BE2C (cell line): ENCODE measurements at regions not wholly inside any gene's neighbourhood (a gene's known extent, or its start where the extent isn't known, plus 50 kb on each side); places are given as distances from the start of the nearest gene placed in this dataset.

ENCODE experiments used
- DNase-seq: peaks from one replicate; pipeline ENCODE4 v3.0.0-alpha.2; 2020
- H3K27me3 ChIP-seq: fragments of 250-450 bp; sonication (Bioruptor Pico); 2 replicates; pipeline ENCODE4 v1.5.1; 2020; ENCODE audit warnings: mild to moderate bottlenecking
- H3K36me3 ChIP-seq: fragments of 250-450 bp; sonication (Bioruptor Pico); 2 replicates; pipeline ENCODE4 v1.5.1; 2020; ENCODE audit warnings: mild to moderate bottlenecking
- H3K4me1 ChIP-seq: fragments of 250-450 bp; sonication (Bioruptor Pico); 2 replicates; pipeline ENCODE4 v1.5.1; 2020
- H3K4me3 ChIP-seq: 2 replicates; pipeline ENCODE4 v1.5.1; 2011; ENCODE audit warnings: low read depth, low read length
- H3K9me3 ChIP-seq: fragments of 250-450 bp; sonication (Bioruptor Pico); 2 replicates; pipeline ENCODE4 v1.5.1; 2020
- CTCF ChIP-seq: IDR thresholded peaks from 2 replicates; pipeline ENCODE4 v1.5.1; 2012; ENCODE audit warnings: mild to moderate bottlenecking, low read depth, low read length

- TF ChIP-seq CTCF, result no peak
- Histone ChIP-seq H3K4me3 (no peak overlapping the region), H3K9me3 (no peaks in the 10 kb centered on the region), H3K36me3 (no peaks in the 10 kb centered on the region), H3K4me1 (no peaks in the 10 kb centered on the region), H3K27me3 (no peaks in the 10 kb centered on the region)
- DNase-seq, result no peak
Observed at GRCh38 chr1:218971156-218971555, 202.5 kb upstream of the LYPLAL1 start.

DNA sequence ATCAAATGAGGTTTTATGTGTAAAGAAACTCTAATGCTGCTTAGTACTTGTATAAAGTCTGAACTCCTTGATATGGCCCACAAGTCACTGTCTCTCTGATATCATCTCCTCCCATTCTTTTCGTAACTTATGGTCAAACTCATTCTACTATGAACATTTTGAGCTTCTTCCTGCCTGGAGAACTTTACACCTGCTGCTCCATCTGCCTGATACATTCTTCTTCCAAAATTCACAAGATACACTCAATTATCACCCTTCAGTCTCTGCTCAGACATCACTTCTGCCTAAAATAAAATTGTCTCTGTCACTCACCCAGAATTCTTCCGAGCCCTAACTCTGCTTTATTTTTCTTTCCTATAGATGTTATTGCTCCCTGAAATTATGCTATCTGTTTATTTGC is 192.8 kb upstream of the LYPLAL1 start:
- Histone ChIP-seq H3K9me3 (no peaks in the 10 kb centered on the region), H3K36me3 (no peaks in the 10 kb centered on the region), H3K27me3 (no peaks in the 10 kb centered on the region), H3K4me1 (no peaks in the 10 kb centered on the region), H3K4me3 (no peak overlapping the region)
- no peak for TF ChIP-seq CTCF
- DNase-seq, result no peak

DNA sequence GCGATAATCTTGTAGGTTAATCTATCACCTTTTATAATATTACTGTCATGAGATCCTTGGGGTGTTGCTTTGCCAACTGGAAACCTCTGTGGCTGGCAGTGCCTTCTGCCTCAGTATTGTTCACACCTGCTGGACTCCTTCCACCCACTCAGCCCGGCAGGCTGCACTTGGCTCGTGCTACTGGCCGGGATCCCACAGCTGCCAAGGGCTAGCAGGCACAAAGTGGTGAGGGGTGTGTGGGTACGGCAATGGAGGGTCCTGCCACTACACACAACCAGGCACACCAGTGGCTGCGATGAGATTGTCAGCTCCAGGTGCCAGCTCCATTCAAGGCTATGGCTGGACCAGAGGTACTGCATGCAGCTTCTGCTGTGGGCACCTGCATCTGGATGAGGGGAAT is 191.2 kb upstream of the LYPLAL1 start:
- no peak overlapping the region for H3K4me3 ChIP-seq
- H3K27me3 ChIP-seq, result no peaks in the 10 kb centered on the region
- DNase-seq, result no peak
- TF ChIP-seq CTCF, result no peak
- no peaks in the 10 kb centered on the region for H3K36me3 ChIP-seq
- no peaks in the 10 kb centered on the region for H3K9me3 ChIP-seq
- H3K4me1 ChIP-seq, result no peaks in the 10 kb centered on the region

- DNase-seq, result no peak
- Histone ChIP-seq H3K36me3 (no peaks in the 10 kb centered on the region), H3K4me1 (no peaks in the 10 kb centered on the region), H3K4me3 (no peak overlapping the region), H3K9me3 (no peaks in the 10 kb centered on the region), H3K27me3 (no peaks in the 10 kb centered on the region)
- no peak for TF ChIP-seq CTCF
Observed at GRCh38 chr1:218983433-218983832, 190.2 kb upstream of the LYPLAL1 start.

- Histone ChIP-seq H3K4me3 (no peak overlapping the region), H3K4me1 (no peaks in the 10 kb centered on the region), H3K9me3 (no peaks in the 10 kb centered on the region), H3K36me3 (no peaks in the 10 kb centered on the region), H3K27me3 (no peaks in the 10 kb centered on the region)
- DNase-seq, result peak; percentile 36
- TF ChIP-seq CTCF, result peak; percentile 54
Observed at GRCh38 chr1:218983848-218984247, 189.8 kb upstream of the LYPLAL1 start.

GRCh38 chr1:218985424-218985984 is 188.2 kb upstream of the LYPLAL1 start:
- no peak for TF ChIP-seq CTCF
- no peak overlapping the region for H3K4me3 ChIP-seq
- no peaks in the 10 kb centered on the region for H3K27me3 ChIP-seq
- no peaks in the 10 kb centered on the region for H3K9me3 ChIP-seq
- H3K36me3 ChIP-seq, result no peaks in the 10 kb centered on the region
- H3K4me1 ChIP-seq, result no peaks in the 10 kb centered on the region
- no peak for DNase-seq
